ENCODE measurements at regions not wholly inside any gene's neighbourhood (a gene's known extent, or its start where the extent isn't known, plus 50 kb on each side); places are given as distances from the start of the nearest gene placed in this dataset.

- no peak for DNase-seq
Measured at GRCh38 chr6:133693565-133693964, 195.3 kb upstream of the TCF21 start.

DNA sequence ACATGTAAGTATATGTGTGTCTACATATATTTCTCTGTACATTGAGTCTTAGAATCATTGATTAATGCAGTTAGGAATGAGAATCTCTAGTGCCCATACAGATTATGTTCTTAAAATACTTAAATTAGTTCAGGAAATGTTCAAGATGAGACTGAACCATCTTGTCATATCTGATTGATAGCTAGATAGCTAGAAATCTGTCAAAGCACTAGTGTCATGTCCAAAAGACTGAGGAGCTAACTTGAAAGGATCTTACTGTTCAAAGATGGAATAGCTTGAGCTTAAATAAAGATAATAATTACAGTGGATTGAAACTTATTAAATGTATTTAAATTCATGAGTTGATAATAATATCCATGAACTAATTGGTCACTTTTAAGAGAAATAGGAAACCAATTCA, 191.7 kb upstream of the TCF21 start:
- no peak for DNase-seq

GRCh38 chr6:133697666-133698065, 191.2 kb upstream of the TCF21 start:
- DNase-seq, result peak in 1 of 56 donors; percentile 4

GRCh38 chr6:133698272-133698671, 190.6 kb upstream of the TCF21 start:
- no peak for DNase-seq

- no peak for DNase-seq
Measured at GRCh38 chr6:133699741-133700385, 189.1 kb upstream of the TCF21 start.

GRCh38 chr6:133701633-133702331, 187.1 kb upstream of the TCF21 start:
- DNase-seq, result no peak

DNA sequence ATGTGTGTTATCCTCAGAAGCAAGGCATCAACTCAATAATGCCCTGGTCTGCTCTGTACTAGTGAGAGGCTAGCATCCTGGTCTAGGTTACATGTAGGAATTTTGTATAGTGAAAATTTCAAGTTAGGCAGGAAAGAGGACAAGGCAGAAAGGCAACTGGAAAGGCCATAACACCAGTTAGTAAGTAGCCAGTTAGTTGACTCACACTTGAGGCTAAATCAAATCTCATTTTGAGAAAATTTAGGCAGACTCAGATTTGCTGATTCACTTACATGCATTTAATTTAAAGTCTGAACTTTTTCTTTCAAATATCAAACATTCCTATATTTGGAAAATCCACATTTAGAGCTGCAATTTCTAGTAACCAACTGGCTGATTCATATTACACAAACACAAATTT, 184.5 kb upstream of the TCF21 start:
- DNase-seq, result no peak

- DNase-seq, result no peak
Measured at GRCh38 chr6:133705066-133705465, 183.8 kb upstream of the TCF21 start.

GRCh38 chr6:133705731-133706130, 183.2 kb upstream of the TCF21 start:
- no peak for DNase-seq

GRCh38 chr6:133707456-133707855, 181.5 kb upstream of the TCF21 start:
- DNase-seq, result peak in 17 of 56 donors; percentile 1 to 45 (median 11)

DNA sequence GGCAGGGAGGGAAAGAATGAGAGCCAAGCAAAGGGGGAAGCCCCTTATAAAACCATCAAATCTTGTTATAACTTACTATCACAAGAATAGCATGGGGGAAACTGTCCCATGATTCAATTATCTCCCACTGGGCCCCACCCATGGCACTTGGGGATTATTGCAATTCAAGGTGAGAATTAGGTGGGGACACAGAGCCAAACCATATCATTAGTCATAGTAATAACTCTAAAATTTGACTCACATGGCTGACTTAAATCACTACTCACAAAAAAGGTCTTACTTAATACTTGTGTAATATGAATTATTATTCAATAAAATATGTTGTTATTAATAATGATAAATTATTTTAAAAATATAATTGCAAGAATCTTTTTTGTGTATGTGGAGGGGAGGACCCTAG, 178.1 kb upstream of the TCF21 start:
- DNase-seq, result no peak

DNA sequence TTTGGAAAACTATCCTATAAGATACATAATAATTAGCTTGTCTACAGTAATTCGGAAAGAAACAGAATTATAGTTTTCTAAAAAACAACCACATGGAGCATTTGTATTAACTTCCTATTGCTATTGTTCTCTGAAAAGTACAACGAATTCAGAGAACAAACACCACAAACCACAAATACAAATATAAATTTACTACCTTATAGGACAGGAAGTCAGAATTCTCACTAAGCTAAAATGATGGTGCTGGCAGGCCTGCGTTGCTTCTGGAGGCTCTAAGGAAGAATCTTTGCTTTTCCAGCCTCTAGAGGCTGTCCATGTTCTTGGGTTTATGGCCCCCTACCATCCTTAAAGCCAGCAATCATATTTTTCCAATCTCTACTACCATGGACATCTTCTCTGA, 173.6 kb upstream of the TCF21 start:
- DNase-seq, result no peak

GRCh38 chr6:133724726-133725125, 164.2 kb upstream of the TCF21 start:
- DNase-seq, result no peak

DNA sequence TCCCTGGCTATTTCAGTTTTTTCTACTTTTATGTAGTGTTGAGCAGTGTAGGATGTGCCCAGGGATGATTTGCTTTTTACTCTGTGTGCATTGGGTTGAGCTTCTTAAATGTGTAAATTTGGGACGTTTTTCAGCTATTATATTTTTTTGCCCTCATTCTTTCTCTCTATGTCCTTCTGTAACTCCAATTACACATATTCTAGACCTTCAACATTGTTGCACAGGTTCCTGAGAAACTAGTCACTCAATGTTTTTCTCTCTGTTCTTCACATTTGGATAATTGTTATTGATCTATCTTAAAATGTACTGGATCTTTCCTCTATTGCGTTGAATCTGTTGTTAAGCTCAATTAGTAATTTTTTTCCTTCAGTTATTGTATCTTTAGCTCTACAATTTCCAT, 162.7 kb upstream of the TCF21 start:
- DNase-seq, result no peak

- DNase-seq, result no peak
Measured at GRCh38 chr6:133730881-133731280, 158.0 kb upstream of the TCF21 start.

- no peak for DNase-seq
Measured at GRCh38 chr6:133740218-133740617, 148.7 kb upstream of the TCF21 start.

DNA sequence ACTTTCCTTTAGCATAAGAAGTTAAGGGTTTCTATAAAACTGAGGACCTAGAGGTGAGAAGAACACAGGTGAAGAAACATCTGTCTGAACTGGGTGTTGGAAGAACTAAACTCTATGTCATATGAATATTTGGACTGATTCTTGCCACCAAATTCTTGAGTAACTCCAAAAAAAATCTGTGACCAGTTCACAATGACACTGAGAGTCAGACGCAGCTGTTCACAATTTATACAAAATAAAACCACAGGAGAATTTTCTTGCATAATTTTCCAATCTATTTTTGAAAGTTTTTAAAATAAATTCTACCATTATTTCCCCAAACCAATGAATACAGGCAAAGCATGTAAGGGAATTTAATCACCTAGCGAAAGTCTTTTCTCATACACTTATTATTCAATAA, 148.1 kb upstream of the TCF21 start:
- no peak for DNase-seq

DNA sequence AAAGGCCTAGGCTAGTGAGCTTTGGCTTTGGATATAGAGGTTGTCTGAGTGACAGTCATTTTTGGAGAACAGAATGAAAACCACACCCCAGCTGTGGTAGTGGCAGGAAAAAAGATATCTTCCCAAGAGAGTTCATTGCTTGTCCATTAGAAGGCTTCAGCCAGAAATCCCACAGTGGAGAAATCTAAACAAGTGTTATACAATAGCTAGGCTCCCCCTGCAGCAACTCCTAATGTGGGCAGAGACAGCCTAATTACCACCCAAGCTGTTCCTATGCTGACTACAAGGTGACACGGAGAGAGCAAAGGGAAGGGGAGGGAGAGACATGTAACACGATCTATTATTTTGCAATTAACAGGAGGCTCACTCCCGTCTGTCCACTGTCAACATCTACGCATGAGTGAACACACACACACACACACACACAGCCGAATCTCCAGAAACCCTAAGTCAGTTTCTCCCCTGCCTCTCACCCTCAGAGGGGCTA, 147.5 kb upstream of the TCF21 start:
- no peak for DNase-seq

DNA sequence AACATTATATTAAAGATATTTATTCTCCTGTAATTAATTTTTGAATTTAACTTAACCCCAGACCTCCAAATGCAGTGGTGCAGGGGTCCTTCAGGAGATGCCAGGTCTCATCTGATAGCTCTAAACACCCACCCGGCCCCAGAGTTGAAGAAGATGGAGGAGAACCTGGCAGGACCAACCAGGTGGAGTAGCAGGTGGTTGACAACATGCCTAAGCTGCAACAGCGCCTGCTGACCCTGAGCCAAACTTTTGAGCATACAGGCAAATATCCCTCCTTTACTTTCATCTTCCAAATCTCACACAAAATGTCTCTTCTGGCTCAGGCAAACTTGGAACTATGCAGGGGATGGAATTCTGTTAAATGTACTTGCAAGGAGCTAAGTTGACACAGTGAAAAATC, 145.3 kb upstream of the TCF21 start:
- DNase-seq, result no peak

GRCh38 chr6:133746417-133746770, 142.5 kb upstream of the TCF21 start:
- no peak for DNase-seq

- DNase-seq, result no peak
Measured at GRCh38 chr6:133748628-133749027, 140.3 kb upstream of the TCF21 start.

GRCh38 chr6:133749427-133749826, 139.5 kb upstream of the TCF21 start:
- DNase-seq, result no peak

DNA sequence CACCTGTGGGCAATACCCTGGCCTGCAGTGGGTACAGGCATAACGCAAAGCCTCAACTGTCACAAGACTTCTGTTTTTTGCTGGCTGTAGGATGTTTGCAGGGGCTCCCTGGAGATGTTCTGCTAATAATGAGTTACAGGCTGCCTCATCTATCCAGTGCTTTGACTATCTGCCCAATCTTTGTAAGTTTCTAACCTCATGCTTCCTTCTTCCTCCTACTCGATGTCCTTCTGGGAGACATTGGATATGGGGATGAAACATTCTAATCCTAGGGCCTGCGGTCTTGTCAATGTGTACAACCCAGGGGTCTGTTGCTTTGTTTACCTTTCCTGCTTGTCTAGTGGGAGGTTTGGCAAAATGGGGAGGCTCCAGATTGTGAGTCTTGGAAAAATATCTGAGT, 136.8 kb upstream of the TCF21 start:
- DNase-seq, result no peak
